Keratinocyte (primary cell): ENCODE measurements at regions not wholly inside any gene's neighbourhood (a gene's known extent, or its start where the extent isn't known, plus 50 kb on each side); places are given as distances from the start of the nearest gene placed in this dataset.

Experiments used
- DNase-seq: peaks from one replicate; pipeline ENCODE4 v3.0.0-alpha.2; 2011; ENCODE audit warnings: low read depth, missing footprints, low spot score
- FAIRE-seq: peaks from 2 replicates; lab custom pipeline; 2011; peaks lifted over from hg19 to GRCh38; lab: Jason Lieb, UNC
- H2AFZ ChIP-seq: 2 replicates; pipeline ENCODE4 v1.6.0; 2012; ENCODE audit warnings: low read length, control low read depth, inconsistent platforms; ENCODE audit not compliant: control insufficient read depth
- H3K27ac ChIP-seq: 2 replicates; pipeline ENCODE4 v1.5.1; 2011; ENCODE audit warnings: low read length; ENCODE audit not compliant: control insufficient read depth, insufficient read depth
- H3K27me3 ChIP-seq: 3 replicates; pipeline ENCODE4 v1.6.0; 2011; ENCODE audit warnings: low read length; ENCODE audit not compliant: control insufficient read depth, insufficient read depth; ENCODE audit errors: extremely low read depth
- H3K36me3 ChIP-seq, 2 experiments: 2 replicates in 1 of 2; 3 replicates in 1 of 2; pipeline ENCODE4 v1.5.1; 2011; ENCODE audit warnings: low read length in 2 of 2, mild to moderate bottlenecking in 1 of 2; ENCODE audit not compliant: control insufficient read depth in 2 of 2, insufficient read depth in 2 of 2; ENCODE audit errors: extremely low read depth in 1 of 2
- H3K4me1 ChIP-seq: 3 replicates; pipeline ENCODE4 v1.5.1; 2011; ENCODE audit warnings: low read length; ENCODE audit not compliant: control insufficient read depth, insufficient read depth; ENCODE audit errors: extremely low read depth
- H3K4me2 ChIP-seq: 3 replicates; pipeline ENCODE4 v1.6.0; 2011; ENCODE audit warnings: low read depth, low read length; ENCODE audit not compliant: control insufficient read depth, insufficient read depth; ENCODE audit errors: extremely low read depth
- H3K4me3 ChIP-seq, 3 experiments: fragments of 200-600 bp in 1 of 3; sonication (generic) in 1 of 3; 2 replicates in 2 of 3; 3 replicates in 1 of 3; pipeline ENCODE4 v1.5.1; 2011 to 2016; ENCODE audit warnings: low read length in 3 of 3, mild to moderate bottlenecking in 3 of 3, control low read depth in 2 of 3, inconsistent platforms in 1 of 3, low read depth in 1 of 3, mixed read lengths in 1 of 3, mixed run types in 1 of 3, moderate library complexity in 1 of 3; ENCODE audit not compliant: control insufficient read depth in 2 of 3, insufficient read depth in 2 of 3; ENCODE audit errors: extremely low read depth in 1 of 3
- H3K79me2 ChIP-seq: 2 replicates; pipeline ENCODE4 v1.6.0; 2012; ENCODE audit warnings: low read length; ENCODE audit not compliant: control insufficient read depth, insufficient read depth
- H3K9ac ChIP-seq: 3 replicates; pipeline ENCODE4 v1.6.0; 2011; ENCODE audit warnings: low read length; ENCODE audit not compliant: control insufficient read depth, insufficient read depth; ENCODE audit errors: extremely low read depth
- H3K9me1 ChIP-seq: 3 replicates; pipeline ENCODE4 v1.6.0; 2011; ENCODE audit warnings: low read length; ENCODE audit not compliant: control insufficient read depth, insufficient read depth; ENCODE audit errors: extremely low read depth
- H3K9me3 ChIP-seq: 2 replicates; pipeline ENCODE4 v1.5.1; 2012; ENCODE audit warnings: low read depth, low read length; ENCODE audit not compliant: control insufficient read depth
- H4K20me1 ChIP-seq: 3 replicates; pipeline ENCODE4 v1.6.0; 2011; ENCODE audit warnings: low read length; ENCODE audit not compliant: control insufficient read depth, insufficient read depth; ENCODE audit errors: extremely low read depth
- EZH2 ChIP-seq: IDR thresholded peaks from one replicate; pipeline ENCODE4 v1.6.1; 2012; ENCODE audit warnings: inconsistent platforms, mild to moderate bottlenecking, low read length, moderate library complexity
- dilution Hi-C: fragments of 300-500 bp; cut with MboI; formaldehyde crosslinking; loops from one replicate; pipeline ENCODE4 v1.7.0; 2020; ENCODE audit warnings: low sequenced_read_pairs; ENCODE audit not compliant: extremely low pct_ligation_motif_present
- TF ChIP-seq, protein P1 (sequence below), 3 experiments: IDR thresholded peaks in 1 of 3; conservative IDR thresholded peaks in 1 of 3; optimal IDR thresholded peaks in 1 of 3; 2 replicates in 2 of 3; 3 replicates in 1 of 3; pipeline versions ENCODE3 to v1.5.1; 2011; ENCODE audit warnings: low read length in 3 of 3, mild to moderate bottlenecking in 3 of 3, moderate library complexity in 2 of 3, control low read depth in 1 of 3, inconsistent platforms in 1 of 3; ENCODE audit not compliant: insufficient read depth in 2 of 3; ENCODE audit errors: extremely low read depth in 1 of 3

GRCh38 chr14:101494826-101495225, 66.5 kb upstream of the DIO3 start:
- FAIRE-seq (no peak), DNase-seq (no peak)
- dilution Hi-C loops = no loop called here
- TF ChIP-seq, protein P1, sequence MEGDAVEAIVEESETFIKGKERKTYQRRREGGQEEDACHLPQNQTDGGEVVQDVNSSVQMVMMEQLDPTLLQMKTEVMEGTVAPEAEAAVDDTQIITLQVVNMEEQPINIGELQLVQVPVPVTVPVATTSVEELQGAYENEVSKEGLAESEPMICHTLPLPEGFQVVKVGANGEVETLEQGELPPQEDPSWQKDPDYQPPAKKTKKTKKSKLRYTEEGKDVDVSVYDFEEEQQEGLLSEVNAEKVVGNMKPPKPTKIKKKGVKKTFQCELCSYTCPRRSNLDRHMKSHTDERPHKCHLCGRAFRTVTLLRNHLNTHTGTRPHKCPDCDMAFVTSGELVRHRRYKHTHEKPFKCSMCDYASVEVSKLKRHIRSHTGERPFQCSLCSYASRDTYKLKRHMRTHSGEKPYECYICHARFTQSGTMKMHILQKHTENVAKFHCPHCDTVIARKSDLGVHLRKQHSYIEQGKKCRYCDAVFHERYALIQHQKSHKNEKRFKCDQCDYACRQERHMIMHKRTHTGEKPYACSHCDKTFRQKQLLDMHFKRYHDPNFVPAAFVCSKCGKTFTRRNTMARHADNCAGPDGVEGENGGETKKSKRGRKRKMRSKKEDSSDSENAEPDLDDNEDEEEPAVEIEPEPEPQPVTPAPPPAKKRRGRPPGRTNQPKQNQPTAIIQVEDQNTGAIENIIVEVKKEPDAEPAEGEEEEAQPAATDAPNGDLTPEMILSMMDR (optimal IDR thresholded peaks at IDR 0.05 in 1 of 3, IDR thresholded peaks at IDR 0.05 in 1 of 3, conservative IDR thresholded peaks at IDR 0.05 in 1 of 3; ENCODE audit: extremely low read depth in 1 of 3, insufficient read depth in 2 of 3, low read length in 3 of 3) = no peak
- TF ChIP-seq EZH2 = no peak
- Histone ChIP-seq H3K9me1 (no peaks in the 10 kb centered on the region), H3K79me2 (no peaks in the 10 kb centered on the region), H3K27me3 (peaks cover 4% of the 10 kb centered on the region), H2AFZ (no peak overlapping the region), H4K20me1 (no peaks in the 10 kb centered on the region), H3K9me3 (peaks cover 7% of the 10 kb centered on the region), H3K36me3 (no peaks in the 10 kb centered on the region), H3K27ac (no peak overlapping the region), H3K4me1 (no peaks in the 10 kb centered on the region), H3K4me3 (no peak overlapping the region), H3K4me2 (no peak overlapping the region), H3K9ac (no peak overlapping the region)

GRCh38 chr14:101495284-101495683, 66.0 kb upstream of the DIO3 start:
- H3K27ac ChIP-seq = no peak overlapping the region

More at GRCh38 chr14:101495284-101495683, 66.0 kb upstream of the DIO3 start:
- FAIRE-seq (no peak), DNase-seq (no peak)
- no peak overlapping the region for H3K4me2 ChIP-seq
- peaks cover 4% of the 10 kb centered on the region for H3K27me3 ChIP-seq
- no peak overlapping the region for H3K4me3 ChIP-seq
- peaks cover 7% of the 10 kb centered on the region for H3K9me3 ChIP-seq
- H3K4me1 ChIP-seq = no peaks in the 10 kb centered on the region
- H3K36me3 ChIP-seq = no peaks in the 10 kb centered on the region
- dilution Hi-C loops = no loop called here
- TF ChIP-seq, protein P1 (optimal IDR thresholded peaks at IDR 0.05 in 1 of 3, IDR thresholded peaks at IDR 0.05 in 1 of 3, conservative IDR thresholded peaks at IDR 0.05 in 1 of 3; ENCODE audit: extremely low read depth in 1 of 3, insufficient read depth in 2 of 3, low read length in 3 of 3) = no peak
- no peak for TF ChIP-seq EZH2
- no peak overlapping the region for H2AFZ ChIP-seq
- no peaks in the 10 kb centered on the region for H3K9me1 ChIP-seq
- H3K79me2 ChIP-seq = no peaks in the 10 kb centered on the region
- H4K20me1 ChIP-seq = no peaks in the 10 kb centered on the region
- no peak overlapping the region for H3K9ac ChIP-seq
